DMS79 treated with DMSO at 0.1 percent for 48 hours (cell line): ENCODE measurements at regions not wholly inside any gene's neighbourhood (a gene's known extent, or its start where the extent isn't known, plus 50 kb on each side); places are given as distances from the start of the nearest gene placed in this dataset.

ENCODE experiments used
- DNase-seq: peaks from one replicate; lab custom pipeline; 2025; lab: John Stamatoyannopoulos, UW

DNA sequence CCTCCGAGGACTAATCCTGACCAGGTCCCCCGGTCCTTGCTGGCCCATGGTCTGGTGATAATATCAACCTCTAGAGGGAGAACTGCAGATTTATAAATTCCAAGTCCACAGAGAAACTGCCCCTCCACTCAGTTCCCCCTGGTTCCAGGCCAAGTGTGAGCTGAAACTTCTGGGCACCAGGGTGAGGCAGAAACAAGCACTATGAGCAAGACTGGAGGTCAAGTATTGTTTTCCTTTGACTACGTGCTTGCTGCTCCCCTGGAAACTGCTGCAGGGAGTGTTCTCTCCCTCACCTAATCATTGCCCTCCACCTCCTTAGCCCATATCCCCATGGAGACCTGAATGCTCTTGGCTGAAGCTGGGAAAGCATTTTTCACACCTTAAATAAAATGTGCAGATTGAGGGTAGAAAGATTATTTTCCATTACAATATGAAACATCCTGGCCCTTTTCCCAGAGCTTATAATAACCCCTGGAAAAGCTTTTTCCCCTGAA, 135.2 kb downstream of the RDH14 start:
- DNase-seq = no peak

DNA sequence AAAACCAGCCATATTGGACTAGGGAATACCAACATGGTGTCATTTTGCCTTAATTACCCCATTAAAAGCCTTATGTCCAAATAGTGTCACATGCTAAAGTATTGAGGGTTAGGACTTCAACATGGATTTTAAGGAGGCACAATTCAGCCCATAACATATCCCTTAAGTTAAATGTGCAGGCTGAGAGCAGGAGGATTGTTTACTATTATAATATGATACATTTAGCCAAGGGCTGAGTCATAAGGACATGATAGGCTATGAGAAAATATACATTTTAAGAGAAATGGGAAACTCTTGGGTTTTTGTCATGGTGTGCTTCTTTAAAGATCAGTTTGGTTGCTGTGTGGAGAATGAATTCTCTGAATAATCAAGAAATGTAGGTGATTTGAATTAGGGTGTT, 136.8 kb downstream of the RDH14 start:
- DNase-seq = no peak

DNA sequence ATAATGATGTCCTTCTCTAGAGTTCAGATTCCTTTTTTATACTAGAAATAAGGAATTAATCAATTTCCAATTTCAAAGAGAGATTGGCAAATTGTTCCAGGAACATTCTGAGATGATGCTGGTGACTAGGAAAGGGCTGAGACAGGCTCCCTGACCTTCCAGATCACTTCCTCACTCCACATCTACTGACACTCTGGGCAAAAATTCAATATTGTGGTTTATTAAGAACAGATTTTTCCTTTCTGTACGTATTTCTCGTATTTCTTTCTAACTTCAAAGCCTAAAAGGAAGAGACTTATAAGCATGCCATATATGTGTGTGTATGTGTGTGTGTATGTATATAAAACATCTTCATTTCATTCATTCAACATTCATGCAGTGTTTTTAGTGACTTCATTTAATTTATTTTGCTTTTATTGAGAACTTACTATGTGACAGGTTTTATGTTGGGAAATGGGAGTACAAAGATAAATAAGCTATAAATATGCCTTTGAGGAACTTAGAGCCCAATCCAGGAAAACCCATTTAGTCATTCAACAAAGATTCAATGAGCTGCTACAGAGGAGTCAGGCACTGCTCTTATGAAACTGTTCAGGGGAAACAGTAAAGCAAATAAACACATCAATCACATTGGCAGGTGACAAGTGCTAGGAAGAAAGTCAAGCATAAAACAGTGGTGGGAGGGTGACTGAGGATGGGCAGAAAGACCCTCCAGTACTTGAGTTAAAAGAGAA, 137.9 kb downstream of the RDH14 start:
- DNase-seq = no peak

DNA sequence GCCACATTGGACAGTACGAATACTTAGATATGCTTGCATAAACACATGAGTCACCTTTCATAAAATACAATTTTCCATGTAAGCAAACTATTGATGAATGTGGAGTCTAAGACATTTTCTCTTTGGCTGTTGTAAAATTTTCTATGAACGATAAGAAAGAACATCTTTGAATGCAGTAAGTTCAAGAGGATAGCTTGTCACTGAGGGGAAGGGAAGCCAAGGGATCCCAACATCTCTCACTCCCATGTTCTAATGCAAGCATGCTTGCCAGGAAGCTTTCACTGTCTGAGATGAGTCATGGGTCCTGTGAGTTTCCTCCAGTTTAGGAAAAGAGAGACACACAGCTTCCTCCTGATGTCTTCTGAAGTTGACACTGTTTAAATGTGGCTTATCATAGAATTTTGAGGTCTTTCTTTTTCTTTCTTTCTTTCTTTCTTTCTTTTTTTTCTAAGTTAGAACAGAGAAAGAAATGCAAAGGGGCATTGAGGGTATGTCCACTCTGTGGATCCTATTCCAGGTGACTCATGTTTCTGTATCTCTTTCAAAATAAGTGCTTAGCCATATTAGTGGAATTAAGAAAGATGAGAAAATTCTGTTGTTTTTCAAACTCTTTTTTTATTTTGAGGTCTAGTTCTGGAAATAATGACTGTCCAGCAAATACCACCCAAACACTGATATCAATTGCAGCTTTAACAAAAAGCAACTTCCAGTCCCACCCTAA, 146.6 kb downstream of the RDH14 start:
- DNase-seq = no peak

DNA sequence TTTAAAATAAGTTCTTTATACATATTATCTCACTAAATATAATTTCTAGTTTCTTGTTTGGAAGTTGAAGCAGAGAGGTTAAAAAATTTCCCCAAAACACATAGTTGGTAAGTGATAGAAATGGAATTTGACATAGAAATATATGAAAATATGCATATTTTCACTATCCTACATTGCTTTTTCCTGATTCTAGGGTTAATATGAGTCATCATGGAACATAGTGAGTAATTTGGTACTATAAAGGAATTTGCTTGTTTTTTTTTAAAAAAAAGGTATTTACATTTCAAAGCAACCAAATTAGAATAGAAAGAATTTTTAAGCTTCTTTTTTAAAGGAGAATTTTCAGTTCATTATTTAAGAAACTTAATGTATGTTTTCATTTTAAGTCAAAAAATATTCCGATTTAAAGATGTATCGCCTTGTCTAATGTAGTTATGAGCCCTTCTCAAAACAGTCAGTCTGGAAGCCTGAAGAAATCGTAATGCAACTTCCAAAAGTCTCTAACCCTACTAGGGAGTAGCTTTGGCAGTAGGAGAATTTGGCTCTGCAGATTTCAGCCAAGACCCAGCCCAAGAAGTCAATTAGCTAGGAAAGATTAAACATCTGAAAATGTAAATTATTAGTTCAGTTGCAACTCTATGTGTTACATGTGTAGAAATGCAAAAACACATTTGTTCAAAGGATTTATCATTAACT, 147.3 kb downstream of the RDH14 start:
- DNase-seq = no peak

DNA sequence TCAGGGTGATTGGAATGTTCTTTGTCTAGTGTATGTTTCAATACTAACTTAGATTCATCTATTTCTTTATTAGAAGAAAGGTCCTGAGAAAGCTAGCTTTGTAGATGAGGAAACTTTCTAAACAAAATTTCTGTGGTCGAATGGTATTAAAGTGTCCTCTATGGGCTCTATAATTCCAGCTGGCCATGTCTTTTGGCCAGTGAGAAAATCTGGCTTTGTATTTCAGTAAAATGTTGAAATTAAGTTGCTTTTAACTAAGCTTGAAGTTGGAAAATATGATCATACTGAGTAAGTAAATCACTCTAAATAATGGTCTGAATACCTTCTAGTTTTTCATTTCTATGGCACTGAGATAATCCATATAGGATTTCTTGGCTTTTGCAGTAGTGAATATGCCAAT, 148.8 kb downstream of the RDH14 start:
- no peak for DNase-seq

DNA sequence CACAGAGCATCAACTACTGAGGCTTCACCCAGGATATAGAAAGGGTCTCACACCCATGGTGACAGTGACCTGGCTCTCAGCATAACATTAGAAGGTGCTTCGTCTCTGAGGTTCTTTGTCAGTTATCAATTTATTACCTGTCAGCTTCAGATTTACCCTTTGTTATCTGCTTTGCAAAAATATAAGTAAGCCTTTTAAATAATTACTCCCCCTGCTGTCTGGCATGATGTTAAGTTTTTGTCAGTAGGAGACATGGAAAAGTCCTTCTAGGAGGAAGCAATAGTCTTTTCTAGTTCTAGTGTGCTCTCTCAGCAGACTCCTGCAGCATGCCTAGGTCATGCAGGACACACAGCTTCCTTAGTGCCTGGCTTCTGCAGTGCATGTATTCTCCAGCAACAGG, 149.9 kb downstream of the RDH14 start:
- no peak for DNase-seq

DNA sequence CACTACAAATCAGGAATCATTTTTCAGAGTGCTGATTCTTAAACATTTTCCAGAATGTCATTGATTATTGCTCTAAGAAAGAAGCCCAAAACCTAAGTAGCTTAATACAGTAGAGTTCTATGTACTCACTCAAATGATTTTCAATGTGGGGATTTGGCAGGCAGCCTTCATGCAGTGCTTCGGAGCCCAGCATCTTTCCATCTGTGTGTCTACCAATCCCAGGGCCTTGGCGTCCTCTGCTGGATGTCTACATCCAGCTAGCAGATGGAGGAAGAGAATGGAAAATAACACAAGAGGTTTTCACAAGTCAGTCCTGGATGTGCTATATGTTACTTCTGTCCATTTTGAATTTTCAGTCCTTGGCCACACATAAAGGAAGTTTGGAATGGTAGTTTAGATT, 151.8 kb downstream of the RDH14 start:
- DNase-seq = no peak

DNA sequence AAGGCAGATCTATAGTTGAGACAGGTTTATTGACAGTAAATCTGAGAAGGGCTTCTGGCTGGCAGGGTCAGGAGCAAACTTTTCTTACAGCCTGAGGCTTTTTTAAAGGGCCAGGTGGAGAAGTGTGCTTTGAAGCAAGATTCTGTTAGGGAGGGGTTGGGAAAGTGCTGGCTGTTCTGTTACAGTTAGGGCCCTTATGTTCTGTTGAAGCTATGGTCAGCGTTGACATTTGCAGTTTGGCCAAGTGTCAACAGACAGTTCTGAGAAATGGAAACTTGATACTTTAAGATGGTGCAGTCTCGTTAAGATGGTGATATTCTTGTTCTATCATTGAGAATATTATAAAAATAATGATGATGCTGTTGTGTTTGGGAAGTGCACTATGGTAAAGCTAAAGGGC, 154.2 kb downstream of the RDH14 start:
- no peak for DNase-seq

DNA sequence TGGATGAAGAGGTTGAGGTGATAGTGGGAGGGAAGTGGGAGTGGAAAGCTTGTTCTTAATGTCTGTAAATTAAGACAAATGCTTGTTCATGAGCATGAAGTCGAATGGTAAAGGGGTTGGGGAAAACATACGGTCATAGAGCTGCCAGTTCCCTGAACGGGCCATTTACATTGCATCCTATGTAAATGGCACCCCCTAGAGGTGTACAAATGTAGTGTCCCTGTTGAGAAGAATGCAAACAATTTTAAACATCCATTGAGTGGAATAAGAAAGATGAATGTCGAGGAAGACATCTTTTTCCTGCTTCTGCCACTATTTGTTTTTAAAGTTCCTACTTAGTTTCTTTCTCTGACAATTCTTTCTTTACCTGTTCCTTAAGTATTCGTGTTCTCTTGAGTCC, 155.7 kb downstream of the RDH14 start:
- no peak for DNase-seq

DNA sequence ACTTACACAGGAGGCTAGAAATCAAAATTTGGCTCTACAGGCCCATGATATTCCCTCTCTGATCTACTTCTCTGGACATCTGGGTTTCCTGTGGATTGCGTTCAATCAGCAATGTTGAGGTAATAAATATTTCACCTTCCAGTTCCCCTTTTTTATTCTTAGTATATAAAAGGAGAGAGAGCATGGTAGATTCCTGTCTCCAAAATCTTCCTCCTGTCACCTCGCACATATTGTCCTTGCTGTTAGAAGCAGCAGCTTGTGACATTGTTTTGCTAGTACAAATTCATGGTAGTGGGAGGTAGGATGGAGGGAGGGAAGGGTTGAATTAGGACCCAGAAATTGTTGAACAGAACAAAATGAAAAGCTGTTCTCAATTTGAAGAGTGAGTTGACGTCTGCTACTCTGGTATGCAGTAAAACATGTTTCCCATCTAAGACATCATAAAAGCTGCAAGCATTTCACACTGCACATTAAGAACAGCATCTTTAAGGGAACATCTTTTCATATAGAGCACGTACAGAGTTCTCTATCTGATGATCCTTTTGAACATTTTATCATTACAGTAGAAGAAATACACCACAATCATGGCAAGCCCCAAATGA, 156.4 kb downstream of the RDH14 start:
- no peak for DNase-seq

DNA sequence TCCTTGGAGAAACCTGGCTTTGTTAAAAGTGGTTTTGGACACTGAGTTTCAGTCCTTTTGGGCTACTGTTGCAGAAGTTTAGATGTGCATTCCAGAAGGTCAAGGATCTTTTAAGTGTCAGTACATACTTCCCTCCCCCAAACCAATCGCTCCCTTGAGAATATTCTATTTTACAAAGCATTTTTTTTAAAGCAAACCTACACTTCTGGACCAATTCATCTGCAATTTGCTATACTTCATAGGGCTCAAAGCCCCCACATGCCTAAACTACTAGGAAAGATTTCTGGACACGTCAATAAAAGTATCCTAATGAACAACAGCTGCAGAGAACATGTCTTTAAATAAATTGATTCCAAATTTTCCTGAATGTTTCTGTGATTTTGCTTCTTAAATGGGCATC, 157.6 kb downstream of the RDH14 start:
- no peak for DNase-seq

DNA sequence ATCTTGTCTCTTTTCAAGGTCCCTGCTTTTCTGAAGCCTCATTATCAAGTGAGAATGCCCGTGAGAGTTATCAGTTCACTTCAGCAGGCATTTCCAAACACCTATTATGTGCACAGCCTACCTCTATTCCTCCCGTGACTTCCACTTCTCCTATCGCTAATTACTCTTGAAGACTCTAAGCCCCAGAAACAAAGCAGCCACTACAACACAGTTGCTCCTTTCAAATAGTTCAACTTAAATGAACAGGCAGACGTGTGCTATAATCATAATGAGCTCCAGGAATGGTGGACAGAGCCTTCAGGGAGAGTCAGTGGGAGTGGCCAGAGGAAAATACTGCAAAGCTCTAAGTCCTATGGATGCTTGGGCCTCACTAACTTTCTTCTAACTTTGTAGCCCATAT, 159.0 kb downstream of the RDH14 start:
- DNase-seq = no peak

DNA sequence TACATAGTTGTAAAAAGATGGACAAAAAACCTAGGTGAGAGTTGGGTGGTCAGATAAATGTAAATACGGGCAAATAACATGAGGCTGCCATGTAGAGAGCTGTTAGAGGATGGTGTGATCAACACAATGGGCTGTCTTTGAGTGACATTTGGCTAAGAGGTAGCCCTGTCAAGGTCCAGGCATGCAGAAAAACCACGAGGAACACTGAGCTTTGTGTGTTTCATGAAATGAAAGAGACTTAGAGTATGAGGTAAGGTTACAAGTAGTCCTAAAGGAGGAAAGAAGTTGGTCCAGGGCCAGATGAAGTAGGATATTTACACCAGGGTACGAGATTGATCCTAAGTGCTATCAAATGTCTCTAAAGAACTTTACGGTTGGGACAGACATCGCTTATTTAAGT, 160.9 kb downstream of the RDH14 start:
- DNase-seq = no peak

DNA sequence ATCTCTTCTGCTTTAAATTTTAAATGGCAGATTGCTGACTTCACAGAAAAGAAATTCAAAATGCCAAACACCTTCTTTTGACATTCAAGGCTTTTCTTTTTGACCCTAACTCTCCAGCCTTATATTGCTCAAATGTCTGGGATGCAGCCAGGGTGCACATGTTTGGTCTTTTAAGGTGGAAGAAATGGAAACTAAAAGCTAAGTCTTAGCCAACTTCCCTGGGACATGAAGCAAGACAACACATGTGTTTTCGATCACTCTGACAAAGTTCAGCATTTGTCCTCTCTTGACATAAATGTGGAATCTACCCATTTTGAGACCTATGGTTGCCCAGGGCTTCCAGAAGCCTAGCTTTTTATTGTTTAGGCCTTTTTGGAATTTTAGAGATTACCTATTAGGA, 161.6 kb downstream of the RDH14 start:
- no peak for DNase-seq

DNA sequence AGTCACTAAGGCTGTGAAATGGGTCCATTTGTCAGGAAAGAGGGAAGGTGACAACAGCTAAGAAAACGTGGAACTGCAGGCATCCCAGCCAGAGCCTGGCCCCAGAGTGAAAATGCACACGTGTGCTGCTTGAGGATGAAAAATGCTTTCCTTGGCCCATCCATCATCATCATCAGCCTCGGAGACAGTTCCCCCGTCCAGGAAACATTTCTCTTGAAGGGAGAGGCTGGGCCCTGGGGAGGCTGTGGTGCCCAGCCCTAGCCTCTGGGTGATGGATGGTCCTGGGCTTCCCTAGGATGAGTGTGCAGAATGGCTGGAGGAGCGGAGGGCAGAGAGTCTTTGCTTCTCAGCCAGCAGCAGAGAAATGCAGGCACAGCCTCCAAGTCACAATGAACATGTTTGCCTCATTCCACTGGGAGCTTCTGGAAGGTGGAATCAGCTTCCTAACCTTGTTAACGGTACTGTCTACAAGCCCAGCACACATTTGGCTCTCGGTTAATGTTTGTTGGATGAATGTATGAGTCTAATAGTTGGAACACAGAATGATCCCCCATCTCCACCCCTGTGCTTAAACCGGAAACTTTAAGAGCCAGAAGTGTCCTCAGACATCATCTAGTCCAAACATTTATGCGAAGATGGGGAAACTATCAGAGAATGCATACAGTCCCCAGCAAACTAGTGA, 164.0 kb downstream of the RDH14 start:
- DNase-seq = no peak

DNA sequence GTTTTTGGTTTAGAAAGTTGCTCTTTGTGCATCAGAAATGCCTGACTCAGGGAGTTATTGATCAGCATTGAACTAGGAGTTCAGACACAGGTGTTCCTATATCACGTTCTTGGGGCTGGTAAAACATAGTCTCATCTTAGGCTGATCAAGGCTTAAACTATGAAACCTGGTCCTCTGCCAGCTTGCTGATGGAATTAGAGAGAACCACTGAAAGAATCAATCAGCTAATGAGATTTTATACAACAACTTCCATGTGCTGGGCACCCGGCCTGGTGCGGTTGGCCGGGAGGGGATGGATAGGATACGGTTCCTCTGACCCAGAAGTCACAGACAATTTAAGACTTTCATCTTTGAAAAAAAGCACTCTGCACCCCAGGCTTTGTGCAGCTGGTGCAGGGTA, 164.9 kb downstream of the RDH14 start:
- DNase-seq = no peak

DNA sequence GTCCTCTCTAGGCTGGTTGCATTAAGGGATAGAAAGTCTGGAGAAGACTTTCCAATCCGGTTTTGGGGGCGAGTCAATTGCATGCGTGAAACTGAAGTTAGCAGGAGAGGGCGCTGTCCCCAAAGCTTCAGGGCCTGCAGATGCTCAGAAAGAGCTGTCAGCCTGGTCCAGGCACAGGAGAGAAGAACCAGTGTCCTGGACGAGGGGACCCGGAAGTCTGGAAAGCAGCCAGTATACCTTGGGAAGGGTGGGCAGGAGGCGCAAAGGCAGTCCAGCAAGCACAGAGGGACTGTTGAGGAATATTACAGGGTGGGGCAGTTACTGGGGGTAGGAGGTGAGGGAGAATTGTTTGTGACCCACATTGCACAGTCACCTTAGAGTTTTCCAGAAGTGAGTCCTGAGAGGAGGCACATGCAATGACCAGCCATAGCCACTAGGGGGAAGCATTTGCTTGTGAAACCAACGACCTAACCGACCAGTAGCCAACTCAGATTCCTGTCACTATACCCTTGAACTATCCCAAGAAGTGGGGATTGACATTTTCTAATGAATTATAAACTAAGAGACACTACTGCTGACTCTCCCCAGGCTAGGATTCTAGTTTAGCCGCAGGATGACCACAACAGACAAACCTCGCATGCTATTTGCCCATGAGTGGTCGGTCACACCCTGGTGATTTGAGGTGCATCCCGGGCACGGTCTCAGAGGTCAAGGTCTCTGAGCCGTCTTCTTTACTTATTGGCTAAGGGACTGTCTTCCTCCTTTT, 172.8 kb downstream of the RDH14 start:
- DNase-seq = peak; percentile 41

DNA sequence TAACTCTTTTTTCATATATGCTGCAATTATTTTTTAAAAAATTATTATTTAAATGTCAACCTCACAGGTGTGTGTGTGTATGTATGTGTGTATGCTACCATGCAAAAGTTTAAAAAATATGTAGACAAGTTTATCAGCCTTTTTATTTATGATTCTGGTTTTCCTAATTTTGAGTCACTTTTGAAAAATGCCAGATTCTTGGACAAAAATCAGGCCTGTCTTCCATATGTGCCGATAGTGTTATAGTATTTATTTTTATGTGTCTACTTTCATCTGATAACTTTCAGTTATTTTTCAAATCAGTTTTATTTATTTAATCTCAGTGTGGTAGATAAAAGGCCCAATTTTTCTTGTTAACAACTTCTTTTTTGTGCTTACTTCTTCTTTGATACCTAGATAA, 176.2 kb downstream of the RDH14 start:
- DNase-seq = no peak

DNA sequence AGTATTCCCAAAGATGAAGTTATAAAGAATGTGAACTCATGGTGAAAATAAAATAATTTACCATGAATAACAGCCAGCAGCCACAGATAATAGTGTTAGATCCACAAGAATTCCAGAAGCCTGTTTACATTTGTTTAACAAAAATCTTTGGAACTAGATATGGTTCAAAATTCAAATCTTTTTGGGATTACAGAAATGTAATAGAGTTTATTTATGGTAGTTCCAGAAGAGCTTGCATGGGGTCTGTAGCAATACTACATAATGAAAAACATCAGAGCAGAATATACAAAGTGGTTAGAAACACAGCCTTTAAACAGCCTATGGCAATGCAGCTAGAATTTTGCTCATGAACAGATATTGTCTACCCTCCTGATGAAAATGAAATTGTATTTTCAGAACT, 179.1 kb downstream of the RDH14 start:
- no peak for DNase-seq

DNA sequence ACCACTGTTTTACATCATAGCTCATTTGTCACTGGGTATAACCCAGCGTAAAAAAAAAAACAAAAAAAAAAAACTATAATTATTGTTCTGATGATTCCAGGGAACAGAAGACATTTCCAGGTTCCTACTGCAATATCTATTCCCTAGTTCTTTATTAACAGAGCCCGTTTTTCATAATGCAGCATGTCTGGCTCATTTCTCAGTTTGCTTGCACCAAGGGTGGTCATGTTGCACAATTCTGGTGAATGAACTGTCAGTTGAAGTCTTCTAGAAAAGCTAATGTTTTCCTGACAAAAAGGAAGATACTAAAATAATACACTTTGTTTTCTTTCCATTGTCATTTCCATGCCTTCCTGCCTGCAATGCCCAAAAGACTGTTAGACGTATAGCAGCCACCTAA, 180.1 kb downstream of the RDH14 start:
- no peak for DNase-seq
